HG03432 (cell line): ENCODE measurements at regions not wholly inside any gene's neighbourhood (a gene's known extent, or its start where the extent isn't known, plus 50 kb on each side); places are given as distances from the start of the nearest gene placed in this dataset.

Source experiments
- ATAC-seq: cut with Tn5 transposase; IDR thresholded peaks from one replicate; pipeline ENCODE4 v1.9.1; 2021; ENCODE audit warnings: mild to moderate bottlenecking, moderate library complexity; ENCODE audit not compliant: unreplicated experiment

DNA sequence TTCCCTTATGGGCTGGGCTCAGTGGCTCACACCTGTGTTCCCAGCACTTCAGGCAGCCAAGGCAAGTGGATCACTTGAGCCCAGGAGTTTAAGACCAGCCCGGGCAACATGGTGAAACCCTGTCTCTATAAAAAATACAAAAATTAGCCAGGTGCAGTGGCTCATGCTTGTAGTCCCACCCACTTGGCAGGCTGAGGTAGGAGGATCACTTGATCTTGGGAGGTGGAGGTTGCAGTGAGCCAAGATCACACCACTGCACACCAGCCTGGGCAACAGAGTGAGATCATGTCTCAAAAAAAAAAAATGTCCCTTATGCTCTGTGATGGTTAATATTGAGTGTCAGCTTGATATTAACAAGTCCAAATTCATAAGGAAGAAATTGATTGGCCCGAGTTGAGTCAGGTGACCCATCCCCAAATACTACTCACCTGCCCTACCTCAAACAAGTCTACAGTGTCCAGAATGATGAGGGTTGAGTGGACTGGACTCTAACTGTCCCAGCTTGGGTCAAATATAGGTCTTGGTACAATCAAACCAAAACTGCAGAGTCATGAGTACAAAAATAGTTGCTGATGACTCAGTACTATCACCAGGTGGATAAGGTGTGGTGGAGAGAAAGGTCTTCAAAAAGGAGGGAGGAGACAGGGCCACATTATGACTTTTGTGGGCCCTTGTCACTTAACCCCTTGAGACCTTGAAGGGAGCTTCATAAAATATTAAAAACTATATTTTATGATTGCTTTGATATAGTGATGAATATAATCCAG lies 161.0 kb downstream of the ZNF326 start:
- peak; percentile 44 for ATAC-seq

DNA sequence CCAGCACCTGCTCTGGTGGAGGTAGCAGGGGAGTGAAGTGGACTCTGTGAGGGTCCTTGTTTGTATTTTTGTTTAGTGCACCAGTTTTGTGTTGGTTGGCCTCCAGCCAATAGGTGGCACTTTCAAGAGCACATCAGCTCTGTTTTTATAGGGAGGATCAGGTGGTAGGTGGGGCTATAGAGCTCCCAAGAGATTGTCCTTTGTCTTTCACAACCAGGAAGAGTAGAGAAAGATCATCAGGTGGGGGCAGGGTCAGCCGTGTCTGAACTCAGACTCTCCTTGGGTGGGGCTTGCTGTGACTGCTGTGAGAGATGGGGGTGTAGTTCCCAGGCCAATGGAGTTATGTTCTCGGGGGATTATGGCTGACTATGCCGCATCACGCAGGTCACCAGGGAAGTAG lies 159.8 kb downstream of the ZNF326 start:
- no peak for ATAC-seq

DNA sequence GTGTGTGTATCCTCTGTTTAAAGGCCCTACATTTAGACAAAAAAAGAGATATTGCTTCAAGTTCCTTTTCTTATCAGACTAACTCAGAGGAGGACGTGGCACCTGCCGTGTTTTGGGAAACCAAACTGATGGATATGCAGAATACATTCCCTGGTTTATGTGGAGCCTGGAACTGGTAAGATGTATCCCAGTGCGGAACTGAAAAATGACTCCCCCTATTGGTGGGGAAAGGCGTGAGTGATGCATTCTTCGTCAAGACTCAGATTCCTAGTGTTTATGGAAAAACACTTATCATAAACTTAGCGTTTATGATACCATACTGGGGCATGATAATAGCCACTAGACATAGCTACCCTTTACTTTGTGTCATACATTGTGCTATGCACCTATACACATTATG lies 154.2 kb downstream of the ZNF326 start:
- ATAC-seq: no peak

DNA sequence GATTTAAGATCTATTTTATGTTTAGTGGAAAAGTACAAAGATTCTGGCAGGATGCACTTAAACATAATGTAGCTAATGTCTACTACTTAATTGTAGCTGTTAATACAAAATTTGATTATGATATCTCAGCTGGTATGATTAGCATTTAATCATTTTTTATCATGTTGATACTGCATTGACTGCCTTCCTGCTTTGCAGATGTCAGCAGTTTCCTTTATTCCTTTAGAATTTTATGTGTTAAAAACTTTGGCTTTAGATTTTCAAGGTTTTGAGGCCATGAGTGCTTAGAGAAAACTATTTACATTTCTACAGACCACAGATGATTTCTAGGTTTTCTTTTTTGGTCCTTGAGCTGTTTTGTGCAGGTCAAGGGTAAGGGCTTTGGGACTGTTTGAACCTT lies 152.2 kb downstream of the ZNF326 start:
- ATAC-seq: no peak

GRCh38 chr1:90144820-90145219 lies 149.9 kb downstream of the ZNF326 start:
- no peak for ATAC-seq

DNA sequence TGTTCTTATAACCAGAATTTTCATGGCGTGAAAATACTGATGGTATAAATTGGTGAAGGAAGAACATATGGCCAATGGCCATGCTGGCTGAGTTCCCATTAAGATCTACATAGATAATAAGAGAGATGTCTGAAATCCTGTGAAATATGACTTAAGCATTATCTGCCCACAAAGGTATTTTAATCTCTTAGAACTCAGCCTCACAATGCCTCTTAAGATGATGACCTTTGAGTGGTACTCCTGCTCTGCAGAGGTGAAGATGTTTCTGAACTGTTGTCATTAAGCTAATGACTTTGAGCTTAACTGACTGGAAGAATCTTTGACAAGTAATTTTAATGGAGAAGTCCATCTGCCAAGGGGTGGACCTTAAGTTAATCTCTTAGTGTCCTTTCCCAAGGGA lies 148.7 kb downstream of the ZNF326 start:
- ATAC-seq: no peak

DNA sequence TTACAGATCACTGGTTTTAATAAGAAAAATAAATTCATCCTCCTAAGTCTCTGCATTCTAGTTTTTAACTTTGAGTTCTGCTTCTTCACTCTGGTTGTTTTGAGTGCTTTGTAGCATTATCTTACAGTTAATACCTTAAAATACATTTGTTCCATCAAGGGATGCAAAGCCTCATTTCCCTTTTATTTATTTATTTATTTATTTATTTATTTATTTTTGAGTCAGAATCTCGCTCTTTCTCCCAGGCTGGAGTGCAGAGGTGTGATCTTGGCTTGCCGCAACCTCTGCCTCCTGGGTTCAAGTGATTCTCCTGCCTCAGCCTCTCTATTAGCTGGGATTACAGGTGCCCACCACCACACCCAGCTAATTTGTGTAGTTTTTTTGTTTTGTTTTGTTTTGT lies 147.8 kb downstream of the ZNF326 start:
- no peak for ATAC-seq

DNA sequence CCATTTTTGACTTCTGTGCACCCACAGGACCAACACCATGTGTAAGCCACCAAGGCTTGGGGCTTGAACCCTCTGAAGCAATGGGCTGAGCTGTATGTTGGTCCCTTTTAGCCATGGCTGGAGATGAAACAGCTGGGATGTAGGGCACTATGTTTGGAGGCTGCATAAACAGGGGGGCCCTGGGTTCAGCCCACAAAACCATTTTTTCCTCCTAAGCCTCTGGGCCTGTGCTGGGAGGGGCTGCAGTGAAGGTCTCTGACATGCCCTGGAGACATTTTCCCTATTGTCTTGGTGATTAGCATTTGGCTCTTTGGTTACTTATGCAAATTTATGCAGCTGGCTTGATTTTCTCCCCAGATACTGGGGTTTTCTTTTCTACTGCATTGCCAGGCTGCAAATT lies 144.9 kb downstream of the ZNF326 start:
- ATAC-seq: no peak

GRCh38 chr1:90135286-90135685 lies 140.4 kb downstream of the ZNF326 start:
- ATAC-seq: no peak

DNA sequence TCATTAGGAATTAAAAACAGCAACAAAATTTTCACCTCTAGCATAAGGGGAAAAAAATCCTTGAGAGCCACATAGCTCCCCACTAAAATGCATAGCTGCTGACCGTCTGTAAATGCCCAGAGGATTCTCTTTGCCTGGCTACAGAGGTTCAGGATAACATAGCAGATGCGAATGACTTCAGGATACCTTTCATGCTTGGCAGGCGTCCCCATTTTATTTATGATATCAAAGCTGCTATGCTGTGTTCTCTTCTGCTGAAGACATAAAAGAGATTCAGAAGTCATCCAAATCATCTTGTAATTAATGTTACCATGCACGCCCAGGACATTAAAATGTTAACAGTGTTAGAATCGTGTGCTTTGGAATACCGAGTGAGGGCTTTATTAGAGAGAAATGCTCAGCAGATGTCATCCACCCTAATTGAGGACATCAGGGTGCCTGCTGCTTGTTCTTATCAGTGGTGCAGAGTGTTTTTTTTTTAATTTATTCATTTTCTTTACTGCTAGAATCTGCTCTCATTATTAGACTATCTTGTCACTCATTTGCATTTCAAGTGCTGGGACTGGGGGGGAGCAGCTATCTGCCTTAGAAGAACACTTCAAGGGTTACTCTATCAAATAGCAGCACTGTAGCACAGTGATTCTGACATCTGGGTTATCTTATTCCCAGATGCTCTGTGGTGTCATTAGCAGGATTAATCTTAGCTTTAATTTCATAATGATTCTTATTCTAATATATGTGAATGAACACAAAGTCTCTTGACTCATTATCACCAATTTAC lies 139.5 kb downstream of the ZNF326 start:
- ATAC-seq: no peak

DNA sequence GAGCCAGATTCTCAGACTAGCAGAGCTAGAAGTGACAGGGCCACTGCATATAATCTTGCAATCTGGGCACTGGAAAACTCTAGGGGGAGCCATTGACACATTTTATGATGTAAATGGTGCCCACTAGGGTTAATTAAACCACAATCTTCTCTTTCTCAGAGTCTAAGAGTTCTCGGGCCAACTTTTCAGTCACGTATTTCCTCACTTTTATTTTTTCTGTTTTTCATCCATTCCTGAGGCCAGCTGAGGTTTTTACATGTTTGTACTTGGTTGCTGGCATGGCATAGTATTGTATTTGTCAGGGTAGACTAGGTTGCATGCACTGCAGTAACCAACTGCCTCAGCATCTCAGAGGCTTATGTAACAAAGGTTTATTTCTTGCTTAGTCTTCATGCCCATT lies 138.2 kb downstream of the ZNF326 start:
- ATAC-seq: no peak

- ATAC-seq: no peak
Observed at GRCh38 chr1:90132306-90132705, 137.4 kb downstream of the ZNF326 start.

- ATAC-seq: no peak
Observed at GRCh38 chr1:90127288-90127953, 132.5 kb downstream of the ZNF326 start.

DNA sequence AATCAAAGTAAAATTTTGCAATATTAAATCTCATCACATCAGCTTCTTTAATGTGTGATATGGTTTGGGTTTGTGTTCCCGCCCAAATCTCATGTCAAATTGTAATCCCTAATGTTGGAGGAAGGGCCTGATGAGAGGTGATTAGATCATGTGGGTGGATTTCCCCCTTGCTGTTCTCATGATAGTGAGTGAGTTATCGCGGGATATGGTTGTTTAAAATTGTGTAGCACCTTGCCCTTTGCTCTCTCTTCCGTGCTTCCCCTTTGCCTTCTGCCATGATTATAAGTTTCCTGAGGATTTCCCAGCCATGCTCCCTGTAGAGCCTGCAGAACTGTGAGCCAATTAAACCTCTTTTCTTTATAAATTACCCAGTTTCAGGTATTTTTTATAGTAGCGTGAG lies 131.9 kb downstream of the ZNF326 start:
- no peak for ATAC-seq

- ATAC-seq: no peak
Observed at GRCh38 chr1:90122654-90123340, 127.9 kb downstream of the ZNF326 start.

- peak; percentile 58 for ATAC-seq
Observed at GRCh38 chr1:90114521-90115141, 119.7 kb downstream of the ZNF326 start.

DNA sequence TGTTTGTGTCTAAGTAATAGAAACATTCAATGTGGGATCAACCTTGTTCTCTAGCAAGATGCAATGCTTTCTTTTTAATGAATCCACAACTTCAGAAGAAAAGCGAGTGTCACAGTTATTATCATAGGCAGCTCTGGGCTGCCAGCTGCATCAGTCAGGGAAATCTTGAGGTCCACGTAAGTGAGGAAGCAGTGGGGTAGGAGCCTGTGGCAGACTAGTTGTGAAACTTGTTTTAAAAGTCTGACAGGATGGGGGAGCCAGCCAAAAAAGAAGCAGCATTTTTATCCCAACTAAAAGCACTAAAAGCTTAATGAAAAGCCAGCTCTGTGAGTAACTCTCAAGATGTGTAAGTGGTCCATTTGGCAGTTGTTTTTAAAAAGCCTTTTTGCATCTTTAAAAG lies 113.1 kb downstream of the ZNF326 start:
- ATAC-seq: no peak

DNA sequence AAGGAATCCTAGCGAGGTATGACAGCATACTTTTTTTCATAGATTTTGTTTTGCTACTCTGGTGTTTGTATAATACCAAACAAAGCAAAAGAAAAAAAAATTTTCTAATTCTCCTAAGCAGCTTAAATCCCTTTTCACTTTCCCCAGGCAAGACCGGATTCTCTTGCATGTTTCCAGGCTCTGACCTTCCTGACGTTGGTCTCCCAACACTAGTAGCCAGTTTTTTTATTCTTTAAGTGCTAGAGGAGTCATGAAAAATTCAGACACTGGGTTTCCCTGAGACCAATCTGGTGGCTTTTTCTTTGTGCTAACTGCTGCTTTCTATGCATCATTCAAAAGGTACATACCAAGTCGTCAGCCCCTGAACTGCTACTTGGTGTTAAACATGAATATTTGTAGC lies 111.4 kb downstream of the ZNF326 start:
- no peak for ATAC-seq

DNA sequence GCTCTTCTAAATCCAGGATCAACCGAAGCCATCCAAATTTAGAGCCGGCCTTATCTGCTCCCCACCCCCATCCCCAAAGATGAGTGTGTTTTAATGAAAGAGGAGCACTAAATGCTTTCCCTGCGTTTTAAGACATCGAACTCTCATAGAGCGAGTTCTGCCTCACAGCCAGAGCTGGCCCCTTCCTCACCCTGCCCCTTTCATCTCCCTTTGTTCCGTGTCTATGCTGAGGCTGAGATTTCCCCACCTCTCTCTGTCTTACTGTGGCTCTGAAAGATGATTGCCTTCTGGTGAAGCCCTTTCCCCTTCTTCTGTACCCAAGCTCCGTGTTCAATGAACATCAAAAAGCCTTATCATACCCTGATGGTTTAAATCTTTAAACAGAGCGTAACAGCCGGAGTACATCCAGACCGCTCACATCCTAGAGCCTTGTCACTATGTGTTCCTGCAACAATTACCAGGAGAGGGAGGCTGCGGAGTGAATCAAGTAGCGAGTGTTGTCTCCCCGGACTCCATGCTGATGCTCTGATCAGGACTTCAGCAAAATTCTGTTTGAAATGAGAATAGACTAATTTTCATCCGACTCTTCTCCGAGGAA lies 110.1 kb downstream of the ZNF326 start:
- no peak for ATAC-seq

DNA sequence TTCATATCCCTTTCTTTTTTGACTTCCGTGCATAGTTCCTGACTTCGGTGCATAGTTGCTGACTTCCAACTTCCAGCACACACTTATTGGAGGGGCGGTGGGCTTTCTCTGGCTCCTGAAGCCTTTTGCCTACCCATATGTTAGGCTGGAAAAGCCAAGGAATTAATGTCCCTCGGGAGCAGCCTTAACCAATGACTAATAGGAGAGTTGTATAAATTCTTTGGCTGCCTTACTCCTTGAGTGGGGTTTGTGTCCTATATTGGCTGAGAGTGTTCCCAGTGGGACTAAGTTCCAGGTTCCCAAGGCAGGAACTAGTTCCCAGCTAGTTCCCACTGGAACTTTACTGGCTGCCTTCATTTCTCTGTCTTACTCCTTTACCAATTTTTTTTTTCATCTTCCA lies 105.7 kb downstream of the ZNF326 start:
- no peak for ATAC-seq
